ENCODE measurements at regions not wholly inside any gene's neighbourhood (a gene's known extent, or its start where the extent isn't known, plus 50 kb on each side); places are given as distances from the start of the nearest gene placed in this dataset.
A peak's percentile ranks its signal among the peaks of the same experiment; 100 is the strongest.

DNA sequence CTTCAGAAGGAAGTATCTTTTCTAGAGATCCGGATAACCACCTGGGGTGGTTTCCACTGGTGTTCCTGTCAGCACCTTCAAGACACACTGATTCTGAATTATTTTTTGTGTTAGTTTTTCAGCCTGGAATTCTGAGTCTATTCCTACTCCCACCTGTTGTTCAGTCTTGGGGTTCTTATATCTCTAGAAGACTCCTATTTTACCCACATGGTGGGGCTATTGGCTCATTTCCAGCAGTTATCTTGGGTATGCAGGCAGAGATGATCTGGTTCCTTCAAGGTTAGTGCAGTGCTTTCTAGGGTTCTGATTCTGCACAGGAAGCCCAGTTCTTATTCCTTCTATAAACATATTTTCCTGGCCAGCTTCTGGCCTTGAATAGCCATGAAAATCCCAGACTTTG is 175.6 kb upstream of the PDE7B start:
- Histone ChIP-seq H3K4me2 (ENCODE audit: low read length) (no peak overlapping the region), H3K9me3 (ENCODE audit: control insufficient read depth in 1 of 2, insufficient read depth in 1 of 2, low read depth in 1 of 2, low read length in 2 of 2) (no peaks in the 10 kb centered on the region), H3K27me3 (ENCODE audit: insufficient read depth, low read length) (no peaks in the 10 kb centered on the region), H3K9ac (ENCODE audit: low read length) (no peak overlapping the region), H2AFZ (ENCODE audit: low read depth, low read length, poor library complexity, severe bottlenecking) (no peak overlapping the region), H3K4me1 (ENCODE audit: control insufficient read depth in 1 of 2, insufficient read depth in 2 of 2, low read length in 2 of 2) (no peaks in the 10 kb centered on the region), H3K4me3 (replicated peaks in 1 of 2; ENCODE audit: low read depth in 1 of 2, low read length in 2 of 2) (no peak overlapping the region), H3K36me3 (ENCODE audit: control insufficient read depth in 1 of 2, insufficient read depth in 2 of 2, low read length in 2 of 2) (no peaks in the 10 kb centered on the region), H3K9me2 (ENCODE audit: insufficient read depth) (no peaks in the 10 kb centered on the region), H3K27ac (ENCODE audit: low read depth, low read length) (no peak overlapping the region), H4K20me1 (ENCODE audit: insufficient read depth) (no peaks in the 10 kb centered on the region), H3K79me2 (ENCODE audit: insufficient read depth, low read length) (no peaks in the 10 kb centered on the region)
- TF ChIP-seq, protein P1, sequence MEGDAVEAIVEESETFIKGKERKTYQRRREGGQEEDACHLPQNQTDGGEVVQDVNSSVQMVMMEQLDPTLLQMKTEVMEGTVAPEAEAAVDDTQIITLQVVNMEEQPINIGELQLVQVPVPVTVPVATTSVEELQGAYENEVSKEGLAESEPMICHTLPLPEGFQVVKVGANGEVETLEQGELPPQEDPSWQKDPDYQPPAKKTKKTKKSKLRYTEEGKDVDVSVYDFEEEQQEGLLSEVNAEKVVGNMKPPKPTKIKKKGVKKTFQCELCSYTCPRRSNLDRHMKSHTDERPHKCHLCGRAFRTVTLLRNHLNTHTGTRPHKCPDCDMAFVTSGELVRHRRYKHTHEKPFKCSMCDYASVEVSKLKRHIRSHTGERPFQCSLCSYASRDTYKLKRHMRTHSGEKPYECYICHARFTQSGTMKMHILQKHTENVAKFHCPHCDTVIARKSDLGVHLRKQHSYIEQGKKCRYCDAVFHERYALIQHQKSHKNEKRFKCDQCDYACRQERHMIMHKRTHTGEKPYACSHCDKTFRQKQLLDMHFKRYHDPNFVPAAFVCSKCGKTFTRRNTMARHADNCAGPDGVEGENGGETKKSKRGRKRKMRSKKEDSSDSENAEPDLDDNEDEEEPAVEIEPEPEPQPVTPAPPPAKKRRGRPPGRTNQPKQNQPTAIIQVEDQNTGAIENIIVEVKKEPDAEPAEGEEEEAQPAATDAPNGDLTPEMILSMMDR (IDR thresholded peaks at IDR 0.05 in 2 of 3, conservative IDR thresholded peaks at IDR 0.05 in 1 of 3; ENCODE audit: borderline replicate concordance in 1 of 3, insufficient read depth in 1 of 3, low read depth in 2 of 3, low read length in 2 of 3), result peak in 2 of 3 experiments; percentile 41; a peak in 3 of 6 replicates
- TF ChIP-seq POLR2A (IDR thresholded peaks at IDR 0.05; ENCODE audit: borderline replicate concordance, extremely low read depth, insufficient read depth, insufficient read length) (no peak), RAD21 (IDR thresholded peaks at IDR 0.05; ENCODE audit: low read depth) (peak; percentile 70)
- ATAC-seq, result peak; percentile 59; the same call in 1 of the 2 replicates
- ChIA-PET RAD21 (ENCODE audit: low non-redundant PET in 1 of 2, low total read pairs in 2 of 2, uncharacterized antibody in 2 of 2, unreplicated experiment in 2 of 2) (no interaction called here), CTCF (interaction anchor here (1.0 to 1.5 kb wide), 2 partner anchors 234 to 551 kb away, joined by 4 to 5 read pairs; no protein-coding TSS in a partner anchor), POLR2A (no interaction called here)
- DNase-seq (ENCODE audit: low read depth, low spot score), result peak; percentile 23
- BruUV-seq (replicated peaks), result no TSS peak
- intact Hi-C loops (cut with micrococcal nuclease), result loop anchor here (1.0 to 5.0 kb wide), 2 partner anchors 236 to 550 kb away; no protein-coding TSS in a partner anchor

GRCh38 chr6:135680964-135681913 is 170.3 kb upstream of the PDE7B start:
- Histone ChIP-seq H3K4me2 (ENCODE audit: low read length) (no peak overlapping the region), H2AFZ (ENCODE audit: low read depth, low read length, poor library complexity, severe bottlenecking) (no peak overlapping the region), H3K9me2 (ENCODE audit: insufficient read depth) (no peaks in the 10 kb centered on the region), H4K20me1 (ENCODE audit: insufficient read depth) (no peaks in the 10 kb centered on the region), H3K9me3 (ENCODE audit: control insufficient read depth in 1 of 2, insufficient read depth in 1 of 2, low read depth in 1 of 2, low read length in 2 of 2) (no peaks in the 10 kb centered on the region), H3K4me3 (replicated peaks in 1 of 2; ENCODE audit: low read depth in 1 of 2, low read length in 2 of 2) (no peak overlapping the region), H3K36me3 (ENCODE audit: control insufficient read depth in 1 of 2, insufficient read depth in 2 of 2, low read length in 2 of 2) (no peaks in the 10 kb centered on the region), H3K9ac (ENCODE audit: low read length) (no peak overlapping the region), H3K27me3 (ENCODE audit: insufficient read depth, low read length) (no peaks in the 10 kb centered on the region), H3K79me2 (ENCODE audit: insufficient read depth, low read length) (no peaks in the 10 kb centered on the region), H3K4me1 (ENCODE audit: control insufficient read depth in 1 of 2, insufficient read depth in 2 of 2, low read length in 2 of 2) (no peaks in the 10 kb centered on the region), H3K27ac (ENCODE audit: low read depth, low read length) (no peak overlapping the region)
- RAD21 ChIA-PET (ENCODE audit: low non-redundant PET in 1 of 2, low total read pairs in 2 of 2, uncharacterized antibody in 2 of 2, unreplicated experiment in 2 of 2), result no interaction called here
- intact Hi-C loops (cut with micrococcal nuclease), result no loop called here
- POLR2A ChIA-PET, result no interaction called here
- no TSS peak for BruUV-seq (replicated peaks)
- TF ChIP-seq EZH2phosphoT487 (IDR thresholded peaks at IDR 0.05; ENCODE audit: borderline replicate concordance) (no peak), SIN3A (IDR thresholded peaks at IDR 0.05; ENCODE audit: low read depth) (no peak), SP1 (IDR thresholded peaks at IDR 0.05; ENCODE audit: low read depth) (no peak)
- DNase-seq (ENCODE audit: low read depth, low spot score) (no peak), ATAC-seq (no peak)
- CTCF ChIA-PET, result interaction anchor here (1.7 kb wide), 1 partner anchor 228 kb away, joined by 4 read pairs; no protein-coding TSS in a partner anchor
